ENCODE measurements at regions not wholly inside any gene's neighbourhood (a gene's known extent, or its start where the extent isn't known, plus 50 kb on each side); places are given as distances from the start of the nearest gene placed in this dataset.

DNA sequence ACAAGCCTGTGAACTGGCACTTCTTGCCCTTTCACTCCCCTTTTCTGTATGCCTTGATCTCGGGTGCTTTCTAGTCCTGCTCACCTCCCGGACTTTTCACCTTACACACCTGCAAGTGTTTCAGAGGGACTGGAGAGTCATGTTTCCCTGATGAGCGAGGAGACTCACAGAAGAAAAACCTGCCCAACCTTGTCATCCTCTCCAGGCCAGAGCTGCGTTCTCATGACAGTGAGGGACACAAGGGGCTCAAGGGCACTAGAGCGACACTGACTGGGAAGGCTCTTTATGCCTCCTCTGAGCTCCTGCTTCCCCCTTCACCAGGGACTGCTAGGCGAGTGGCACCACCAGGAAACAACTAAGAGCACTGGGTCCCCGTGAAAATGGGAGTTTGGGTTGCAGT, 376.9 kb upstream of the RPS23 start:
- H2BK20ac ChIP-seq (ENCODE audit: low read length): no peak overlapping the region
- H4K91ac ChIP-seq (replicated peaks; ENCODE audit: insufficient read length, low read length): no peak overlapping the region
- no peaks in the 10 kb centered on the region for H3K9me3 ChIP-seq (ENCODE audit: insufficient read depth in 2 of 2, low read depth in 1 of 2, low read length in 1 of 2)
- H2AFZ ChIP-seq (ENCODE audit: low read length): peak overlapping the region; percentile 40
- no peak overlapping the region for H3K4ac ChIP-seq (replicated peaks; ENCODE audit: insufficient read length, low read depth, low read length)
- no peak overlapping the region for H2BK120ac ChIP-seq (replicated peaks; ENCODE audit: low read depth, low read length)
- no peak overlapping the region for H3K23ac ChIP-seq (ENCODE audit: insufficient read length)
- no peak overlapping the region for H3K56ac ChIP-seq (replicated peaks; ENCODE audit: insufficient read length, low read depth, low read length)
- no peak for DNase-seq (ENCODE audit: low read depth in 1 of 2, low spot score in 2 of 2)
- no peak overlapping the region for H3K4me2 ChIP-seq (ENCODE audit: insufficient read depth in 1 of 2, low read depth in 2 of 2, low read length in 2 of 2)
- no peaks in the 10 kb centered on the region for H4K20me1 ChIP-seq (replicated peaks in 1 of 2; ENCODE audit: control insufficient read depth in 1 of 2, insufficient read depth in 2 of 2, low read length in 2 of 2)
- ChIA-PET POLR2A (ENCODE audit: partially characterized antibody) (no interaction called here), CTCF (ENCODE audit: partially characterized antibody) (interaction anchor here (0.6 to 1.0 kb wide), 3 partner anchors 13 to 956 kb away, joined by 3 to 4 read pairs (median 4); no protein-coding TSS in a partner anchor)
- no peaks in the 10 kb centered on the region for H3K27me3 ChIP-seq (replicated peaks in 1 of 4; ENCODE audit: control insufficient read depth in 3 of 4, extremely low read depth in 1 of 4, insufficient read depth in 3 of 4, low read length in 3 of 4)
- no peaks in the 10 kb centered on the region for H3K36me3 ChIP-seq (ENCODE audit: control insufficient read depth in 2 of 4, insufficient read depth in 4 of 4, low read length in 3 of 4)
- H2BK15ac ChIP-seq (ENCODE audit: low read length): no peak overlapping the region
- H3K9ac ChIP-seq (replicated peaks in 1 of 4; ENCODE audit: extremely low read depth in 1 of 4, low read depth in 3 of 4, low read length in 3 of 4): no peak overlapping the region
- FAIRE-seq: no peak
- H2BK5ac ChIP-seq (ENCODE audit: low read depth, low read length): no peak overlapping the region
- no peak overlapping the region for H3K27ac ChIP-seq (ENCODE audit: low read depth, low read length)
- no peak overlapping the region for H3K14ac ChIP-seq (ENCODE audit: insufficient read length)
- WGBS, 2 experiments (ENCODE audit: extremely low coverage in 1 of 2, insufficient coverage in 1 of 2, insufficient read length in 1 of 2, insufficient replicate concordance in 2 of 2, low coverage in 1 of 2, low lambda C conversion rate in 2 of 2, missing lambda C conversion rate in 1 of 2): 84% methylated on average over 7 of the region's 7 CpGs; no CpG with 5 or more reads in 1 of the 2 experiments
- no peak overlapping the region for H4K5ac ChIP-seq (ENCODE audit: insufficient read length, low read depth, low read length)
- no peak overlapping the region for H2AK5ac ChIP-seq (ENCODE audit: low read depth, low read length)
- H3K18ac ChIP-seq (ENCODE audit: extremely low read depth, low read length): no peak overlapping the region
- no peaks in the 10 kb centered on the region for H3K79me2 ChIP-seq (ENCODE audit: control insufficient read depth in 1 of 2, insufficient read depth in 2 of 2, low read length in 2 of 2)
- H3K79me1 ChIP-seq (ENCODE audit: low read depth, low read length): no peaks in the 10 kb centered on the region
- no peak overlapping the region for H2BK12ac ChIP-seq (ENCODE audit: low read depth, low read length)
- H3K4me1 ChIP-seq (replicated peaks in 1 of 4; ENCODE audit: control insufficient read depth in 3 of 4, insufficient read depth in 4 of 4, low read length in 3 of 4): no peaks in the 10 kb centered on the region
- no peak overlapping the region for H4K8ac ChIP-seq (ENCODE audit: extremely low read depth, insufficient read depth, low read length)
- no peaks in the 10 kb centered on the region for H3K23me2 ChIP-seq (ENCODE audit: low read depth, low read length)
- H3K4me3 ChIP-seq (ENCODE audit: extremely low read depth in 1 of 4, insufficient read depth in 2 of 4, low read depth in 3 of 4, low read length in 4 of 4): no peak overlapping the region
- no peak for TF ChIP-seq EZH2 (IDR thresholded peaks at IDR 0.05; ENCODE audit: low read depth, low read length, severe bottlenecking)
- no peak for TF ChIP-seq FOSL1 (IDR thresholded peaks at IDR 0.05; ENCODE audit: insufficient read depth, low read depth, low read length)
- TF ChIP-seq RNF2 (IDR thresholded peaks at IDR 0.05; ENCODE audit: borderline replicate concordance, low read depth, low read length, missing control alignments, poor library complexity, severe bottlenecking): no peak
- TF ChIP-seq, protein P1, sequence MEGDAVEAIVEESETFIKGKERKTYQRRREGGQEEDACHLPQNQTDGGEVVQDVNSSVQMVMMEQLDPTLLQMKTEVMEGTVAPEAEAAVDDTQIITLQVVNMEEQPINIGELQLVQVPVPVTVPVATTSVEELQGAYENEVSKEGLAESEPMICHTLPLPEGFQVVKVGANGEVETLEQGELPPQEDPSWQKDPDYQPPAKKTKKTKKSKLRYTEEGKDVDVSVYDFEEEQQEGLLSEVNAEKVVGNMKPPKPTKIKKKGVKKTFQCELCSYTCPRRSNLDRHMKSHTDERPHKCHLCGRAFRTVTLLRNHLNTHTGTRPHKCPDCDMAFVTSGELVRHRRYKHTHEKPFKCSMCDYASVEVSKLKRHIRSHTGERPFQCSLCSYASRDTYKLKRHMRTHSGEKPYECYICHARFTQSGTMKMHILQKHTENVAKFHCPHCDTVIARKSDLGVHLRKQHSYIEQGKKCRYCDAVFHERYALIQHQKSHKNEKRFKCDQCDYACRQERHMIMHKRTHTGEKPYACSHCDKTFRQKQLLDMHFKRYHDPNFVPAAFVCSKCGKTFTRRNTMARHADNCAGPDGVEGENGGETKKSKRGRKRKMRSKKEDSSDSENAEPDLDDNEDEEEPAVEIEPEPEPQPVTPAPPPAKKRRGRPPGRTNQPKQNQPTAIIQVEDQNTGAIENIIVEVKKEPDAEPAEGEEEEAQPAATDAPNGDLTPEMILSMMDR (IDR thresholded peaks at IDR 0.05; ENCODE audit: control extremely low read depth in 1 of 3, insufficient read depth in 1 of 3, low read depth in 1 of 3, low read length in 3 of 3): no peak

Measured in H1 (cell line).